HG03196 (cell line): ENCODE measurements at regions not wholly inside any gene's neighbourhood (a gene's known extent, or its start where the extent isn't known, plus 50 kb on each side); places are given as distances from the start of the nearest gene placed in this dataset.
"Not testable (repeated sequence)": the region's sequence is repeated elsewhere in the genome, so short reads cannot be mapped to it uniquely, and the experiment has no call there.

Experiments used
- ATAC-seq: cut with Tn5 transposase; IDR thresholded peaks from one replicate; pipeline ENCODE4 v1.9.1; 2021; ENCODE audit not compliant: unreplicated experiment

DNA sequence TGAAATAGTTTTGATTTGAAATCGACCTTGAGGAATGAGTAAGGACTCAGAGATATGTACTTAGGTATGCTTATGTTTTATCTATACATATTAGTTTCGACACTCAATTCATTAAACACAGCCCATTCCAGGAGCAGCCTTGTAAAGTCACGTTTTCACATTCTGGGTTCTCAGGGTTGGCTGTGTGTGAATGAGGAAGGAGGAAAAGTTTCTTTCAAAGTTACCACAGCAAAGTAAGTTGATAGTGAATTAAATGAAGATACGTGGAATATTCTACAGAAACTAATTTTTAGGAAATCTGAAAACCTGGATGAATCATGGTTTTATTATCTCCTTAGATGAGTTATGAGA lies 133.5 kb downstream of the C3orf38 start:
- no peak for ATAC-seq

DNA sequence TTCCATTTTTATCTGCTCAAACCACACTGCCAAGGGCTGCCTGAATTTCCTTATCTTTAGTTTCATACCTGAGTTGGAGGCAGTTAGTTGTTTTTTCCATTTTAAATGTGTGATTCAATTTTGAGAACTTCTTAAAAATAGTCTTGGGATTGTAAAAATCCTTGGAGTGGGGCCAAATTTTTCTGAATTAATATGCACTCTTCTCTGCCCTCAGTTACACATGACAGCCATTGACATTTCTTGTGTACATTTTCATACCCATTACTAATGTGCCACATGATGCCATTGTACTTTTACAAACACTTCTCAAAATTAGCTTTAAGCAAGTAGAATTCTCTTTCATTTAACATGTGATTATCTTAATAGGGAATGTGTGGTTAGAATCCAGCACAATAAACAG lies 141.7 kb downstream of the C3orf38 start:
- no peak for ATAC-seq

DNA sequence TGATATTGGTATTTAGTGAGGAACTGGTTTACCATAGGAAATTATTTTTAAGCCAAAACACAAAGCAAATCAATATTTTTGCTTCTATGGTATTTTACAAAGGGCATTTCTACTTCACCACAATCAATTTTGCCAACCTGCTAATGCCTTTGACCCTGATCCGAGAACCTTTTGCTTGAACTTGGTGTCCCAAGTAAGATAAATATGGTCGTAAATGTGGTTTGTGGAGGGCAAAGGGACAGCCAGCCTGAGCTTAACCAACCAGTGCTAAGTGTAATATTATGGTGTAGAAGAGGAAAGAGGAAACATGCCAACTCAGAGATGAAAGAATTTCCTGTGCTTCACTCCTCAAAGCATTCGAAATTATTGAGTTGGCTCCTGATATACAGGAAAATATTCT lies 148.4 kb downstream of the C3orf38 start:
- ATAC-seq, result no peak

DNA sequence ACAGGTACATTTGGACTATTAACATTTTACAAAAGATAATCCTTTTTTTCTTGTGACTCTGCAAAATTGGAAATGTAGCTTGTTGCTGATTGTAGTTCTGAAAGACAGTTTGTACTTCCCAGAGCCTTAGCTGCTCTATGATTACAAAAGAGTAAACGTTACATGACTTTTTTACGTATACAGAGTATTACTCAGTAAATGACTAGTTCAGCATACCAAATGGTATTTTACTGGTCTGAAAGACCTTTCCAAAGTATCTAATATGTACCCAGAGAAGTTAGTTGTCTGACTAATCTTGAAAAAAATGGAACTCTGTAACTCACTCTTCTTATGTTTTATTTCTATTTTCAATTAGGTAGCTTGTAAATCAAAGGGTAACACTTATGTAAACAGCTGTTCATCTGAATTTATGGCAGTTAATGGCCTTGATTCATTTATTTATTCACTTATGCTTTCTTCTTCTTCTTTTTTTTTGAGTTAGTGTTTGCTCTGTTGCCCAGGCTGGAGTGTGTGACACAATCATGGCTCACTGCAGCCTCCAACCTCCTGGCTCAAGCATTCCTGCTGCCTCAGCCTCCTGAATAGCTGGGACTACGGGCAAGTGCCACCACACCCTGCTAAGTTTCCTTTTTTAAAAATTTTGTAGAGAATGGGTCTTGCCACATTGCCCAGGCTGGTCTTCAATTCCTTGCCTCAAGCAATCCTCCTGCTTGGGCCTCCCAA lies 151.7 kb downstream of the C3orf38 start:
- ATAC-seq, result no peak

DNA sequence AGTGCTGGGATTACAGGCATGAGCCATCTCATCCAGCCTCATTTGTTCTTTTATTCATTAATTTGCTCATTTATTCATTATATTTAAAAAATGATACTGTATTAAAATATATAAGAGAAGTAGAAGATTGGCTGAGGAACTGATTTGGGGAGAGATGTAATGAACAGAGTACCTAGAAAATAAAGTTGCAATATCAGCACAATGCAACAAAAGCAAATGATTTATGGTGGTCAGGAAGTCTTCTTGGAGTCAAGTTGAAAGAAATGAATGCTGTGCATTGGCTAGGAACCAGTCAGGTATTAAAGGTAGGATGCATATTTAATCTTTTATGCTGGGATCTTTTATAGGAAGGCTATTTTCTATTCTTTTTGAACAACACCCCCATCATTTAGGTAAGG lies 152.2 kb downstream of the C3orf38 start:
- ATAC-seq, result no peak

DNA sequence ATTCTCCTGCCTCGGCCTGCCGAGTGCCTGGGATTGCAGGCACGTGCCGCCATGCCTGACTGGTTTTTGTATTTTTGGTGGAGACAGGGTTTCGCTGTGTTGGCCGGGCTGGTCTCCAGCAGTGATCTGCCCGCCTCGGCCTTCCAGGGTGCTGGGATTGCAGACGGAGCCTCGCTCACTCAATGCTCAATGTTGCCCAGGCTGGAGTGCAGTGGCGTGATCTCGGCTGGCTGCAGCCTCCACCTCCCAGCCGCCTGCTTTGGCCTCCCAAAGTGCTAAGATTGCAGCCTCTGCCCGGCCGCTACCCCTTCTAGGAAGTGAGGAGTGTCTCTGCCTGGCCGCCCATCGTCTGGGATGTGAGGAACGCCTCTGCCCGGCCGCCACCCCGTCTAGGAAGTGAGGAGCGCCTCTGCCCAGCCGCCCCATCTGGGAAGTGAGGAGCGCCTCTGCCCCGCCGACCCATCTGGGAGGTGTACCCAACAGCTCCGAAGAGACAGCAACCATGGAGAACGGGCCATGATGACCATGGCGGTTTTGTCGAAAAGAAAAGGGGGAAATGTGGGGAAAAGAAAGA lies 153.7 kb downstream of the C3orf38 start:
- ATAC-seq, result not testable (repeated sequence)

DNA sequence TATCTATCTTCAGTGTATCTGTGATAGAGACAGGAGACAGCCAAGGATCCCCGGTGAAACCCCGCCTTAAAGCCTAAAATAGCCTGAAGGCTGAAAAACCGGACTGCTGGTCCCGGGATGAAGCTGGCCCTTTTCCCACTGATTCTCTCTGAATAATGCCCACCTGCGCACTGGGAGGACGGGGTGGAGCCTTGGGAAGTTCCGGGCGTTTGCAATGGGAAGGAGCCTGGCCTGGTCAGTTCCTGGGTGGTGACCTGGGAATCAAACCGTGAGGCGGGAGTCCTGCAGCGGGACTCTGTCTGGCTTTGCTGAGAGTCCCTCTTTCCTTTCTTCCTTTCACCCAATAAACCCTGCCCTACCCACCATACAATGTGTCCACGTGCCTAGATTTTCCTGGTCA lies 157.9 kb downstream of the C3orf38 start:
- no peak for ATAC-seq

DNA sequence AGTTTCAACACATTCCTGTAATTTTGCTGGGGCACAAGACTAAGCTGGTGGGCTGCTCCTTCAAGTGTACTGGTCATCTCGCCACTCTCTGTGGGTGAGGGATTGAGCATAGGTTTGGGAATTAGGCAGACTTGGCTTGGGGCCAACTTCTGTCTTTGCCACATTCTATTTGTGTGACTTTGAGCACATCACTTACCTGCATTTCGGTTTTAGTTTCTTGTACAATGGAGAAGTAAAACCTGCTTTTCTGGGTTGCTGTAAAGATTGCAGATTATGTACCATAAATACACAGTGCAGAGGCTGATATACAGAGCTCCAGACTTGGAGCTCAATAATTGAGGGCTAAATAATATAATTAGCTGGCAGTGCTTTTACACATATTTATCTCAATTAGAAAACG lies 162.1 kb downstream of the C3orf38 start:
- no peak for ATAC-seq

DNA sequence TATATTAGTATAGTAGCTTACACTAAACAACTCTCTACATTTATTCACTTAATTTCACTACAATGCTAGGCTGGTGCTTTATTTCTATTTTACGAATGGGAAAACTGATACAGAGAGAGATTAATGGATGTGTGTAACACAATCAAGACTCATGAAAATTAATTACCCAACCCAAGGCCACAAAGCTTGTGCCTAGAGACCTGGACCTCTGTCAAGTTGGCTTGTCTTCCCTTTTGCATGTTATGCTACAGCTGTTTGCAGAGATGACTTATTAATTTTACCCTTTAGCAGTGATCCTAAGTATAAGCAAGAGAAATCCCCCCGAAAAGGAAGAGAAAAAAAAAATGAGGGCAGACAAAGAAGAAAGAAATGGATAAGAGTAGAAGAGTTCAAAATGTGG lies 162.5 kb downstream of the C3orf38 start:
- ATAC-seq, result no peak

DNA sequence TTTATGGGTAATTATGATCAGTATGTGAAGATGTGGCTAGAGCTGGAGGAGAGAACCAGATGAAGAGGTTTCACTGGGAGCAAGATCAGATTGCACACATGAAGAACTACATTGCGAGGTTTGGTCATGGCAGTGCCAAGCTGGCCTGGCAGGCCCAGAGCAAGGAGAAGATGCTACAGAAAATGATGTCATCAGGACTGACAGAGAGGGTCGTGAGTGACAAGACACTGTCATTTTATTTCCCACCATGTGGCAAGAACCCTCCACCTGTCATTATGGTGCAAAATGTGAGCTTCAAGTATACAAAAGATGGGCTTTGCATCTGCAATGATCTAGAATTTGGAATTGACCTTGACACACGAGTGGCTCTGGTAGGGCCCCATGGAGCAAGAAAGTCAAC lies 168.3 kb downstream of the C3orf38 start:
- ATAC-seq, result no peak

DNA sequence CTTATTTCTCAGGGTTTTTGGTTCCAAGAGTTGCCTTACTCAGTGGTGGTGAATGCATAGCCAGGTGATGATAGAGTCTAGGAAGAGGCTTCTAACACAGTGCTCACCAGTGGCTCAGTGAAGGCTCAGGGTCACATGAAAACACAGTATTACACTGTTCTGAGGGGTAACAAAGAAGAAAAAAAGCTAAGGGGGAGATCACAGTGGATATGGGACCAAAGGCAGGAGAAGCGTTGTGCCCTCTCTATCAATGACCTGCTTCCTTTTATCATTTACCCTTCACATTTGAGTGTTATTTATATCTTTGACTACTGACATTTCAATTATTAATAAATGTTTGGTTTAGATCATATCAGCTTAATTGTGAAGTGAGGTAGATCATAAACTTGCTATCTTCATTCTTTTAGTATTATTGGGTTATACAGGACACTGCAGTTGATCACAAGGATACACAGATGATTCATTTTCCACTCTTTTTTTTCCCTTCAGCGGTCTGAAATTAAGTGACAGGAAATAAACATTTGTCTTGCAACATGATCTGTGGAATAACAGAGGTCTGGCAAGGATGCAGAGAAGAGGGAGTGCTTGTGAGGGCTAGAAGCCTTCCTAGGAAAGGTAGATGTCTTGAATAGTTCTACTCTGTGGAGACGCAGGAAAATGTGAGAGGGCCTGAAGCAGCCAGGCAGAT lies 171.7 kb downstream of the C3orf38 start:
- no peak for ATAC-seq

DNA sequence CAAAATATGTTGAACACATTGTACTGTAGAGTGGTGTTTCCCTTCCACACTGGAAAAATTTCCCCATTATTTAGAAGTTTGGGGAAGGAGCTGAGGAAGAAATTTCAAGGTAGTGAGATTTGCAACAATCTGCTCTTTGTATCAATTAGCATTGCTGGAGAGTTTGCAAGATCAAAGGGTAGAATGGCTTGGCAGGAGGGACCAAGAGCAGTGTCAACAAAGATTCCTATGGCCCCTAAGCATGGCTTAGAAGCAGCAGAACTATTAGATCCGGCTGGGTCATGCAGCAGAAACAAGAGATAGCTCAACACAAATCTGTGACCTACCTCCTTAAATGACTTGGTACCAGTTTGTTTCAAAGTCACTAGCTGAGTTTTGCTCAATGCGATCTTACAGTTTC lies 175.0 kb downstream of the C3orf38 start:
- no peak for ATAC-seq

DNA sequence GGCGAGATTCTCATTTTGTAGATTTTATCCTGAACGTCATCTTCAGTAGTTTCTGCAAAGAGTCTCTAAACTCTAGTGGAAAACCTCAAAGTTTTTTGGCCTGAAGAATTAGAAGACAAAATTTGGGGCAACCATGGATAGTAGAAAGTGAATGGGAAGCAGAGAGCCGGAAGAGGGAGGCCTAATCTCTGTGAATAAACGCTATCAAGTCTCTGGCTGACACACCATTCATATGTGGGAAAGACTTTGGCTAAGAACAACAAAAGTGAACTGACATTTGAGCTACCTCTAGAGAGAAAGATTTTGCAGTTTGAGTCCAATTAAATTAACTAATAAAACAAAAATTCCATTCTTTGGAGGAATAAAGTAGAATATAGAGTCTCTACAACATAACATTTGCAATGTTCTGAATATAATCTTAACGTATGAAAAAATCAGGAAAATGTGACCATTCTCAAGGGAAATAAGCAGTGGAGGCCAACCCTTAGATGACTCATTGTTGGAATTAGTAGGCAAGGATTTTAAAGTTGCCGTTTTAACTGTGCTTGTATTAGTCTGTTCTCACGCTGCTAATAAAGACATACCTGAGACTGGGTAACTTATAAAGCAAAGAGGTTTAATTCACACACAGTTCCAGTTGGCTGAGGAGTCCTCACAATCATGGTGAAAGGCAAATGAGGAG lies 184.6 kb downstream of the C3orf38 start:
- no peak for ATAC-seq

DNA sequence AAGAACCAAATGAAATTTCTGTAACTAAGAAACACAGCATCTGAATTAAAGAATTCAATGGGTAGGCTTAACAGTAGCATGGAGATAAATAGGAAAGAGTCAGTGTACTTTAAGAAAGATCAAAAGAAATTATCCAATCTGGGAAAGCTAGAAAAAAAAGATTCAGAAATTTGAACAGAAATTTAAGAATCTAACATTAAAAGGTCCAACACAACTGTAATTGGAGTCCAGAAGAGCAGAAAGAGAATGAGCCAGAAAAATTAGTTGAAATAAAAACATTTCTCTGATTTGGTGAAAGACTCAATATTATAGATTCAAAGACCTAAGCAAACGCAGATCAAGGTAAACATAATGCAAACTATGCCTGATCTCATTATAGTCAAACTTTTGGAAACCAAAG lies 187.1 kb downstream of the C3orf38 start:
- no peak for ATAC-seq

DNA sequence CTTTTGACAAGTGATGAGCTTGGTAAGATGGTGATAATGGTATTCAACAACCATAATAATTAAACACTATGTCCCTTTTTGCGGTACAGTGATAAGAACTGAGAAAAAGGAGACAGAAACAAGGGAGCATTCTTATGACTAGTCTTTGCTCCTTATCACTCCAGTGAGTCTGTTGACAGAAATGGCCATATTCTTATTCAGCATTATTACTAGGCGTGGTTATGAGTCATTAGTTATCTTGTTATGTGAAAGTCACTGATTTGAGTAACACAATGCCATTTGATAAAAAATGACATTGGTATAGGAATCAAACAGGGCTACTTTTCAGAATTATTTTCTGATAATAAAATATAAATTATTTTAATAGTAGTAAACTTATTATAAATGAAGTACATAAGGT lies 193.5 kb downstream of the C3orf38 start:
- ATAC-seq, result no peak

DNA sequence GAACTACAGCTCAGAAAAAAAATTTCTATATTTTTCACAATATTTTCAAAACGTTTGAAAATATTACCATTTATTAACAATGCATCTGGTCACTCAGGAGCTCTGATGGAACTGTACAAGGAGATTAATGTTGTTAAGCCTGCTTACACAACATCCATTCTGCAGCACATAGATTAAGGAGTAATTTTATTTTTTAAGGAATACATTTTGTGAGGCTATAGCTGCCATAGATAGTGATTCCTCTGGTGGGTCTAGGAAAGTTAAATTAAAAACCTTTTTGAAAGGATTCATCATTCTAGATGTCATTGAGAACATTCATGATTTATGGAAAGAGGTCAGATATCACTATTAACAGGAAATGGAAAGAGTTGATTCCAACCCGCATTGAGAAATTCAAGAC lies 196.9 kb downstream of the C3orf38 start:
- no peak for ATAC-seq

DNA sequence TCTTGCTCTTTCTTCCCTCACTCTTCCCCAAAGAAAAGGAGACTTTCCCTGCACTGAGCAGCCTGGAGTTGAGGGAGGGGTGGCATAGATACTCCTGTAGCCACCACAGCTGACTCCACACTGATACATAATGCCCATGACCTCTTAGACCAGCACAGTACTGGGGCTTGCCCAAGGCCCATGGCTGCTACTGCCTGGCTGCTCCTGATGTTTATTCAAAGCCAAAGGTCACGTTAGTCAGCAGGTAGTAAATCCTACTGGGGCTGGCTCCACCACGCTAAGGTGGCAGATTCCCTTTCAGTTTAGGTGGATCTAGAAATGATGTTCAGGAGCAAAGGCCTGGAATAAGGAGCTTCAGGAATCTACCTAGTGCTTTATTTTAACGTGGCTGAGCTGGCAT lies 212.7 kb downstream of the C3orf38 start:
- no peak for ATAC-seq

DNA sequence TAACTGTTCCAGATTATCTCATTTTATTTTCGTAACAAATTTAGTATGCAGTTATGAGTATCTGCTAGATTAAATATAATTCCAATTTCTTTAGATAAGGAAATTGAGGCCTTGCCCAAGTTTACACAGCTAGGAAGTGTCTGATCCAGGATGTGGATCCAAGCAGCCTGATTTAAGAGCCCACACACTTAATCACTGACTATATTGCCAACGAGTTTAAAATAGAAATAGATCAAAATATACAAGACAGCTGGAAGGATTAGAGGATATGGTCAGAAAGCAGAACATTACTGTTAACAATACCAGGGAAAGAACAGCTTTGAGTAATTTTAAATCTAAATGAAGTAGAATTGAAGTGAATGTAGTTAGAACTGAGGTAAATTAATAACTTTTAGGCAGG lies 215.2 kb downstream of the C3orf38 start:
- no peak for ATAC-seq

DNA sequence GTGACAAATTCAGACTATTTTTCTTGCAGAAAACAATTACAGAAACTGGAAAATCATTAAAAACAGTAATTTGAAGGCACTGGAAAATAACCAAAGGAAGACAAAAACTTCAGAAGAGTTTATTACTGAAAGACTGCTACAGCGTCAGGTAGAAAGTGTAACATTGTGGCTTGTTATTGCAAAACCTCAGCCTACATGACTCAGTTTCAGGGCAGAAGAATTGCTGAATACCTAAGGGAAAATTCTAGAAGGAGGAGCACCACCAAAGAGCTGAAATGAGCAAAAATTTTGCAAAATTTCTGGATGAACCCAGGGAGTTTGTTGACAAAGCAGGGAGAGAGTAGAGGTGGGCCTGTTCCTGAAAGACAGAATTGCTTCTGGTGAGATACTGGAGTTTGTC lies 219.6 kb downstream of the C3orf38 start:
- ATAC-seq, result no peak

DNA sequence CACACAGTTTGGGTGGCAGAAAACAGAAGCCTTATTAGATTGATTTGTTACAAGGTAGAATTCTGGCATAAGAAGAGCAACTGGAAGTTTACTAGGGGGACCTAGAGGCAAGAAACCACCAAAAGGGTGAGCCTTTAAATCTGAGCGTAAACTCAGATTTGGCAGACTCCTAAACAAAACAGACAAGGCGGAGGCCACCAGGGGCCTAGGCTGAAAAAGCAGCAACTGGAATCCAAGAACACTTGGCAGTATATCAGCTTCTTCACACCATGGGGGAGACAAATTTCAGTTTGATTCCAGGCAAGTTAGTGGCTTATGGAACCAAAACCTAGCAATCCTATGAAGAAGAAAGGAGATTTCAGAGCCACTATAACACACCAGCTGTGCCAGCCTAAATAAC lies 220.0 kb downstream of the C3orf38 start:
- no peak for ATAC-seq

DNA sequence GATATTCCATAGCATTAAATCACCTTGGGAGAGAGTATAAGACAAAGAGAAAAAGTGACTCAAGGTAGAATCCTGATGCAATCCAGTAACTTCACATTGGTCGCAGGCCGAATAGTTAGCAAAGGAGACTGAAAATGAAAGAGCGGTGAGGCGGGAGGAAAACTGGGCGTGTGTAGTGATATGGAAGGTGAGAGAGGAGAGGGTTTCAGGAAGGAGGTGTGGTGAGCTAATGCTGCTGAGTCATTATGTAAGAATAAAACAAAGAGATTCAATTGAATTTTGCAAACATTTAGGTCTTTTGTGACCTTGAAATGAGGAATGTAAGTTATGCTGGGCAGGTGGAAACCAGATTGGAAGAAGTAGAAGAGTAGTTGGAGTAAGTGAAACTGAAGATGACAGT lies 235.3 kb downstream of the C3orf38 start:
- no peak for ATAC-seq

DNA sequence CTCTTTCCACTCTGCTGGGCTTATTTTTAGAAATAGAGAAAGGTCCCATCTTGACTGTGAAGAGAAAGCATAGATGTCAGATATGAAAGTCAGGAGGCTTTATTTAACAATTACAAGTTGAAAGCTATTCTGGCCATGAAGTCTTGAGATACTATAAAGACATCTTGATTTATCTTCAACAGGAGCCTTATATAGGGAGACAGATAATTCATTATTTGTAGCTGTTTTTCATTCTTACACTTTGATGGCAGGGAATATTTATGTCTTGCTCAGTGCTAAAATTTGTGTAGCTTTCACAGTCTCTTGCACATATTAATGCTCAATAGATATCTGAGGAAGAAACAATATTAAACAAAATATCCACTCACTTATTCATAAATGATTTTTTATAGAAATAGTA lies 248.8 kb downstream of the C3orf38 start:
- no peak for ATAC-seq
